Neural cell (in vitro differentiated cells): ENCODE measurements at regions not wholly inside any gene's neighbourhood (a gene's known extent, or its start where the extent isn't known, plus 50 kb on each side); places are given as distances from the start of the nearest gene placed in this dataset.

Source experiments
- H2AFZ ChIP-seq: fragments of 200-600, 300-800 bp; sonication (generic), shearing (Covaris generic); 2 replicates; pipeline ENCODE4 v1.6.0; 2014; ENCODE audit warnings: low read depth, mild to moderate bottlenecking, antibody characterized with exemption, low read length, moderate library complexity
- H3F3A ChIP-seq: fragments of 200-600 bp; shearing (Covaris generic); 2 replicates; pipeline ENCODE4 v1.6.1; 2016; ENCODE audit warnings: mild to moderate bottlenecking, moderate library complexity, mixed read lengths, antibody characterized with exemption, low read length; ENCODE audit not compliant: insufficient read depth, poor library complexity, severe bottlenecking
- H3K27ac ChIP-seq: fragments of 200-600, 300-800 bp; sonication (generic), shearing (Covaris generic); 2 replicates; pipeline ENCODE4 v1.5.1; 2014; ENCODE audit warnings: mild to moderate bottlenecking, low read length, moderate library complexity
- H3K27me3 ChIP-seq: fragments of 300-800, 200-600 bp; sonication (generic), shearing (Covaris generic); 2 replicates; pipeline ENCODE4 v1.6.0; 2014; ENCODE audit warnings: mild to moderate bottlenecking, low read depth, low read length, moderate library complexity; ENCODE audit not compliant: insufficient read depth
- H3K36me3 ChIP-seq: fragments of 300-800, 200-600 bp; sonication (generic), shearing (Covaris generic); 2 replicates; pipeline ENCODE4 v1.5.1; 2014; ENCODE audit warnings: mild to moderate bottlenecking, antibody characterized with exemption, low read length, moderate library complexity; ENCODE audit not compliant: insufficient read depth
- H3K4me2 ChIP-seq: fragments of 300-800, 200-600 bp; sonication (generic), shearing (Covaris generic); 2 replicates; pipeline ENCODE4 v1.6.0; 2014; ENCODE audit warnings: mild to moderate bottlenecking, low read length
- H3K4me3 ChIP-seq: fragments of 300-800, 200-600 bp; sonication (generic), shearing (Covaris generic); 2 replicates; pipeline ENCODE4 v1.5.1; 2014; ENCODE audit warnings: mild to moderate bottlenecking, low read length, moderate library complexity
- H3K79me2 ChIP-seq: fragments of 200-600 bp; shearing (Covaris generic); replicated peaks from 2 replicates; pipeline ENCODE4 v1.6.0; 2014; ENCODE audit warnings: mild to moderate bottlenecking, low read length, moderate library complexity; ENCODE audit not compliant: insufficient read depth
- H3K9ac ChIP-seq: fragments of 300-800, 200-600 bp; sonication (generic), shearing (Covaris generic); 2 replicates; pipeline ENCODE4 v1.6.1; 2016; ENCODE audit warnings: mild to moderate bottlenecking, low read length, mixed read lengths
- H3K9me2 ChIP-seq: fragments of 200-600 bp; shearing (Covaris generic); 2 replicates; pipeline ENCODE4 v1.6.1; 2016; ENCODE audit warnings: mild to moderate bottlenecking, low read length, mixed read lengths; ENCODE audit not compliant: insufficient read depth
- H3K9me3 ChIP-seq: fragments of 200-600, 300-800 bp; sonication (generic), shearing (Covaris generic); 2 replicates; pipeline ENCODE4 v1.6.1; 2016; ENCODE audit warnings: mild to moderate bottlenecking, mixed run types, low read length, moderate library complexity, mixed read lengths
- H4K20me1 ChIP-seq: fragments of 200-600 bp; shearing (Covaris generic); 2 replicates; pipeline ENCODE4 v1.6.1; 2016; ENCODE audit warnings: mild to moderate bottlenecking, mixed run types; ENCODE audit not compliant: insufficient read depth
- CTCF ChIP-seq: fragments of 450-650 bp; IDR thresholded peaks from 2 replicates; pipeline ENCODE4 v1.5.1; 2014; ENCODE audit warnings: antibody characterized with exemption, mild to moderate bottlenecking, moderate library complexity; ENCODE audit not compliant: poor library complexity, severe bottlenecking
- EP300 ChIP-seq: fragments of 450-650 bp; conservative IDR thresholded peaks from 2 replicates; pipeline ENCODE4 v1.6.1; 2014; ENCODE audit warnings: antibody characterized with exemption, mild to moderate bottlenecking, moderate library complexity; ENCODE audit not compliant: poor library complexity, severe bottlenecking
- EZH2 ChIP-seq: fragments of 200-600, 300-800 bp; shearing (Covaris generic), sonication (generic); IDR thresholded peaks from 2 replicates; pipeline ENCODE4 v1.6.1; 2014; ENCODE audit warnings: antibody characterized with exemption, low read length, borderline replicate concordance, mild to moderate bottlenecking; ENCODE audit not compliant: insufficient read depth, poor library complexity, severe bottlenecking
- MXI1 ChIP-seq: fragments of 450-650 bp; conservative IDR thresholded peaks from 2 replicates; pipeline ENCODE4 v1.6.1; 2014; ENCODE audit warnings: antibody characterized with exemption, mild to moderate bottlenecking; ENCODE audit not compliant: poor library complexity, severe bottlenecking
- POLR2AphosphoS5 ChIP-seq: IDR thresholded peaks from 2 replicates; pipeline ENCODE4 v1.6.1; 2012
- RAD21 ChIP-seq: fragments of 450-650 bp; conservative IDR thresholded peaks from 2 replicates; pipeline ENCODE4 v1.6.1; 2014; ENCODE audit warnings: antibody characterized with exemption, mild to moderate bottlenecking, moderate library complexity
- SMC3 ChIP-seq: fragments of 450-650 bp; conservative IDR thresholded peaks from 2 replicates; pipeline ENCODE4 v1.6.1; 2014; ENCODE audit warnings: antibody characterized with exemption, mild to moderate bottlenecking, moderate library complexity; ENCODE audit not compliant: poor library complexity
- TAF1 ChIP-seq: IDR thresholded peaks from 2 replicates; pipeline ENCODE4 v1.6.1; 2012; ENCODE audit warnings: low read depth
- TF ChIP-seq, protein P1 (sequence below): IDR thresholded peaks from 2 replicates; pipeline ENCODE4 v1.6.1; 2012; ENCODE audit warnings: borderline replicate concordance

- Histone ChIP-seq H3K9me2 (no peaks in the 10 kb centered on the region), H2AFZ (no peak overlapping the region), H3K9me3 (no peaks in the 10 kb centered on the region), H4K20me1 (no peaks in the 10 kb centered on the region), H3K36me3 (no peaks in the 10 kb centered on the region), H3K79me2 (no peaks in the 10 kb centered on the region), H3F3A (no peaks in the 10 kb centered on the region), H3K27me3 (no peaks in the 10 kb centered on the region), H3K4me3 (no peak overlapping the region), H3K9ac (no peak overlapping the region), H3K4me2 (no peak overlapping the region), H3K27ac (no peak overlapping the region)
- TF ChIP-seq EP300 (no peak), POLR2AphosphoS5 (no peak), TAF1 (no peak), MXI1 (no peak), SMC3 (no peak), EZH2 (no peak), RAD21 (no peak), CTCF (no peak)
- TF ChIP-seq, protein P1, sequence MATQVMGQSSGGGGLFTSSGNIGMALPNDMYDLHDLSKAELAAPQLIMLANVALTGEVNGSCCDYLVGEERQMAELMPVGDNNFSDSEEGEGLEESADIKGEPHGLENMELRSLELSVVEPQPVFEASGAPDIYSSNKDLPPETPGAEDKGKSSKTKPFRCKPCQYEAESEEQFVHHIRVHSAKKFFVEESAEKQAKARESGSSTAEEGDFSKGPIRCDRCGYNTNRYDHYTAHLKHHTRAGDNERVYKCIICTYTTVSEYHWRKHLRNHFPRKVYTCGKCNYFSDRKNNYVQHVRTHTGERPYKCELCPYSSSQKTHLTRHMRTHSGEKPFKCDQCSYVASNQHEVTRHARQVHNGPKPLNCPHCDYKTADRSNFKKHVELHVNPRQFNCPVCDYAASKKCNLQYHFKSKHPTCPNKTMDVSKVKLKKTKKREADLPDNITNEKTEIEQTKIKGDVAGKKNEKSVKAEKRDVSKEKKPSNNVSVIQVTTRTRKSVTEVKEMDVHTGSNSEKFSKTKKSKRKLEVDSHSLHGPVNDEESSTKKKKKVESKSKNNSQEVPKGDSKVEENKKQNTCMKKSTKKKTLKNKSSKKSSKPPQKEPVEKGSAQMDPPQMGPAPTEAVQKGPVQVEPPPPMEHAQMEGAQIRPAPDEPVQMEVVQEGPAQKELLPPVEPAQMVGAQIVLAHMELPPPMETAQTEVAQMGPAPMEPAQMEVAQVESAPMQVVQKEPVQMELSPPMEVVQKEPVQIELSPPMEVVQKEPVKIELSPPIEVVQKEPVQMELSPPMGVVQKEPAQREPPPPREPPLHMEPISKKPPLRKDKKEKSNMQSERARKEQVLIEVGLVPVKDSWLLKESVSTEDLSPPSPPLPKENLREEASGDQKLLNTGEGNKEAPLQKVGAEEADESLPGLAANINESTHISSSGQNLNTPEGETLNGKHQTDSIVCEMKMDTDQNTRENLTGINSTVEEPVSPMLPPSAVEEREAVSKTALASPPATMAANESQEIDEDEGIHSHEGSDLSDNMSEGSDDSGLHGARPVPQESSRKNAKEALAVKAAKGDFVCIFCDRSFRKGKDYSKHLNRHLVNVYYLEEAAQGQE: no peak
These were observed 1038.3 kb upstream of the ACVR2A start for GRCh38 chr2:146806364-146807005.

GRCh38 chr2:146804288-146804687 is 1040.5 kb upstream of the ACVR2A start:
- TF ChIP-seq POLR2AphosphoS5 (no peak), RAD21 (no peak), MXI1 (no peak), SMC3 (no peak), EP300 (no peak), CTCF (no peak), EZH2 (no peak)
- TF ChIP-seq, protein P1: no peak

More at GRCh38 chr2:146804288-146804687, 1040.5 kb upstream of the ACVR2A start:
- H3K9ac ChIP-seq: no peak overlapping the region
- no peaks in the 10 kb centered on the region for H3K9me3 ChIP-seq
- H4K20me1 ChIP-seq: no peaks in the 10 kb centered on the region
- H3K36me3 ChIP-seq: no peaks in the 10 kb centered on the region
- no peaks in the 10 kb centered on the region for H3K27me3 ChIP-seq
- H3K4me2 ChIP-seq: no peak overlapping the region
- no peaks in the 10 kb centered on the region for H3K9me2 ChIP-seq
- H3K4me3 ChIP-seq: no peak overlapping the region
- no peaks in the 10 kb centered on the region for H3K79me2 ChIP-seq
- no peaks in the 10 kb centered on the region for H3F3A ChIP-seq
- H2AFZ ChIP-seq: no peak overlapping the region
- H3K27ac ChIP-seq: no peak overlapping the region
